HG02943 (cell line): ENCODE measurements at regions not wholly inside any gene's neighbourhood (a gene's known extent, or its start where the extent isn't known, plus 50 kb on each side); places are given as distances from the start of the nearest gene placed in this dataset.
"Not testable (repeated sequence)": the region's sequence is repeated elsewhere in the genome, so short reads cannot be mapped to it uniquely, and the experiment has no call there.

ENCODE experiments used
- ATAC-seq: cut with Tn5 transposase; IDR thresholded peaks from one replicate; pipeline ENCODE4 v1.9.1; 2021; ENCODE audit warnings: mild to moderate bottlenecking, low read depth, moderate library complexity; ENCODE audit not compliant: unreplicated experiment

GRCh38 chr16:31718998-31719397 lies 154.6 kb upstream of the ZNF267 start:
- no peak for ATAC-seq

DNA sequence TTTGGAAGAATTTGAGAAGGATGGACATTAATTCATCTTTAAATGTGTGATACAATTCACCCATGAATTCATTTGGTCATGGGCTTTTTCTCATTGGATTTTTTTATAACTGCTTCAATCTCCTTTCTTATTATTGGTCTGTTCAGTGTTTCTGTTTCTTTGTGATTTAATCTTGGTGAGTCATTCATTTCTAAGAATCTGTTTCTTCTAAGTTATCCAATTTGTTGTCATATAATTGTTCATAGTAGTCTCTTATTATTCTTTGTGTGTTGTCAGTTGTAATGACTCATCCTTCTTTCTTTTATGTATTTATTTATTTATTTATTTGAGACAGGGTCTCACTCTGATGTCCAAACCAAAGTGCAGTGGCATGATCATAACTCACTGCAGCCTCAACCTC lies 146.1 kb upstream of the ZNF267 start:
- ATAC-seq: no peak

- no peak for ATAC-seq
Observed at GRCh38 chr16:31734265-31734664, 139.3 kb upstream of the ZNF267 start.

DNA sequence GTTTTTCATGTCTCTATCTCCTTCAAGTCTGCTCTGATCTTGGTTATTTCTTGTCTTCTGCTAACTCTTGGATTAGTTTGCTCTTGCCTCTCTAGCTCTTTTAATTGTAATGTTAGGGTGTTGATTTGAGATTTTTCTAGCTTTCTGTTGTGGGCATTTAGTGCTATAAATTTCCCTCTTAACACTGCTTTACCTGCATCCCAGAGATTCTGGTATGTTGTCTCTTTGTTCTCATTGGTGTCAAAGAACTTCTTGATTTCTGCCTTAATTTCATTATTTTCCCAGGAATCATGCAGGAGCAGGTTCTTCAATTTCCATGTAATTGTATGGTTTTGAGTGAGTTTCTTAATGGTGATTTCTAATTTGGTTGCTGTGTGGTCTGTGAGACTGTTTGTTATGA lies 128.5 kb upstream of the ZNF267 start:
- ATAC-seq: not testable (repeated sequence)

DNA sequence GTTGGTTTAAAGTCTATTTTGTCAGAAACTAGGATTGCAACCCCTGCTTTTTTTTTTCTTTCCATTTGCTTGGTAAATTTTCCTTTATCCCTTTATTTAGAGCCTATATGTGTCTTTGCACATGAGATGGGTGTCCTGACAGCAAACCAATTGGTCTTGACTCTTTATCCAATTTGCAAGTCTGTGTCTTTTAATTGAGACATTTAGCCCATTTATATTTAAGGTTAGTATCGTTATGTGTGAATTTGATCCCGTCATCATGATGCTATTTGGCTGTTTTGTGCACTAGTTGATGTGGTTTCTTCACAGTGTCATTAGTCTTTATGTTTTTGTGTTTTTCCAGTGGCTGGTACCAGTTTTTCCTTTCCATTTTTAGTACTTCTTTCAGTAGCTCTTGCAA lies 127.7 kb upstream of the ZNF267 start:
- no peak for ATAC-seq

- no peak for ATAC-seq
Observed at GRCh38 chr16:31754998-31755615, 118.5 kb upstream of the ZNF267 start.

DNA sequence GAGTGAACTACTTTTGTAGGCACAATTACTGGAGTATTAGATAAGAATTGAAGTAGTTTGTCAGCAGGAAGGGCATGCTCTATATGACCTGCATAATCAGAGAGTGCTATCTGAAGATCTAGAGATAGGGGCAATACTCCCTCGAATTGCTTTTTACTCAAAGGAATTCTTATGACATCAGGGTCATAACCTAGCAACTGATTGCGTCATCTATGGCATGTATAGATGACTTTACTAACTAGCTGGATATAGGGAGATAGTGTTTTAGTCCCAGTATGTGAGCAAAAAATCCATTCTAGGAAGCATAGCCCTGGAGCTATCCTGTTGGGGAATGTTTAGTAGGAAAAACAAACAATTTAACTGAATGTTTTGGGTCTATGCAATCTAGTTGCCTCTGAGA lies 109.5 kb upstream of the ZNF267 start:
- ATAC-seq: no peak

- ATAC-seq: no peak
Observed at GRCh38 chr16:31767267-31767666, 106.3 kb upstream of the ZNF267 start.

- ATAC-seq: no peak
Observed at GRCh38 chr16:31780342-31780741, 93.3 kb upstream of the ZNF267 start.

DNA sequence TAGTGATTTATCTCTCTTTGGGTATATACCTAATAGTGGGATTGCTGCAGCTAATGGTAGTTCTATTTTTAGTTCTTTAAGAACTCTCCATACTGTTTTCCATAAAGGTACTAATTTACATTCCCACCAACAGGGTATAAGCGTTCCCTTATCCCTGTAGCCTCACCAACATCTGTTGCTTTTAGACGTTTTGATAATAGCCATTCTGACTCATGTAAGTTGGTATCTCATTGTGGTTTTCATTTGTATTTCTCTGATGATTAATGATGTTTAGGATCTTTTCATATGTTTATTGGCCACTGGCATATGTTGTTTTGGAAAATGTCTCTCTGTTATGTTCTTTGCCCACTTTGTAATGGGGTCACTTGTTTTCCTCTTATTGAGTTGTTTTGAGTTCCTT lies 88.5 kb upstream of the ZNF267 start:
- no peak for ATAC-seq

DNA sequence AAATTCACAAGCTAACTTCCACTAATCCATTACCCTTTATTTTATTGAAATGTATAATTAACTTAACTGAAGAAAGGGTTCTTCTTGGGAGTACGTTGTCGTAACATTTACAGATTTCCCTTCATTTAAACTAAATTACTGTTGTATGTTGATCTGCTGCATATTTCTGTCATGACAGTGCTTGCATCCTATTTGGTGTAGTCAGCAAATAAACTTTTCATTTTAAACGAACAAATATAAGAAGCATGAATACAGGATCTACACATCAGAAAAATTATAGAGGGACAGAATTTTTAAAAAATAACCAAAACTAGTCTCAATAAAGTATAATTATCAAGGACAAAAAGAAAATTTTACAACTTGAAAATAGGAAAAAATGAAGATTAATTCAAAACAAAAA lies 66.5 kb upstream of the ZNF267 start:
- ATAC-seq: no peak

DNA sequence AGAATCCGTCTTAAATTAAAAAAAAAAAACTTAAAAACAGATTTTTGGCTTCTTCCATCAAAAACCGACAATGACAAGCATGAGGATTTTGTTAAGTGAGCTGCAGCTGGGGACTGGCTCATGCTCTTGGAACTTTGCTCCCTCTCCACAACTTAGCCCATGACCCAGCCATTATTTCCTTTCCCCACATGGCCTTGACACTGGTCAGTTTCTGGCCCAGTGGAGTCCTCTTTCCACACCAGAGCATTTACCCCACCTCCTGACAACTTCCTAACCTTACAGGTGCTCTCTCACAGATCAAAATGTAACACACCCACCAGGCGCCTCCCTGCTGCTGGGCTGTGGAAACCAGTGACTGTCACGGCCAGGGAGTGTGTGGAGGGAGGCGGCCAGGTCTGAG lies 62.7 kb upstream of the ZNF267 start:
- no peak for ATAC-seq

- ATAC-seq: not testable (repeated sequence)
Observed at GRCh38 chr16:31816141-31816540, 57.5 kb upstream of the ZNF267 start.

GRCh38 chr16:31819386-31819785 lies 54.2 kb upstream of the ZNF267 start:
- ATAC-seq: no peak

GRCh38 chr16:31819948-31820347 lies 53.7 kb upstream of the ZNF267 start:
- no peak for ATAC-seq
